GM18508 (cell line): ENCODE measurements at regions not wholly inside any gene's neighbourhood (a gene's known extent, or its start where the extent isn't known, plus 50 kb on each side); places are given as distances from the start of the nearest gene placed in this dataset.
"Not testable (repeated sequence)": the region's sequence is repeated elsewhere in the genome, so short reads cannot be mapped to it uniquely, and the experiment has no call there.

Experiments used
- ATAC-seq: cut with Tn5 transposase; IDR thresholded peaks from one replicate; pipeline ENCODE4 v1.9.1; 2021; ENCODE audit warnings: moderate number of reproducible peaks; ENCODE audit not compliant: insufficient read depth, unreplicated experiment

DNA sequence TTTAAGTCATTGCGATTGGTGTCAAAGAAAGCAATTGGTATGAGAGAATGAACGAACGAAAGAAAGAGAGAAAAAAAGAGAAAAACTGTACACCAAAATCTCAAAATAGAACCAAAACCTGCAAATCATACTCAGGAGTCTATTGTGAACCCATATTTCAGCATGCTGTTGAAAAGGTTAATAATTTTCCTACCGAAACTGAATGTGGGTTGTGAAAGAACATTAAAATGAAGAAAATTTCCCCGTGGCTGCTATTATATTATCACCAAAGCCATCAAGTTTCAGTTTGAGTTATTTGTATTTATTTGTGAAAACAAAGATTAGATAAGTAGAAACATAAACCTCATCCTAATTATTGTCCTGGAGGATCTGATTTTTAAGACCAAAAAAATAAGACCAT lies 315.7 kb downstream of the BCL2L11 start:
- not testable (repeated sequence) for ATAC-seq

DNA sequence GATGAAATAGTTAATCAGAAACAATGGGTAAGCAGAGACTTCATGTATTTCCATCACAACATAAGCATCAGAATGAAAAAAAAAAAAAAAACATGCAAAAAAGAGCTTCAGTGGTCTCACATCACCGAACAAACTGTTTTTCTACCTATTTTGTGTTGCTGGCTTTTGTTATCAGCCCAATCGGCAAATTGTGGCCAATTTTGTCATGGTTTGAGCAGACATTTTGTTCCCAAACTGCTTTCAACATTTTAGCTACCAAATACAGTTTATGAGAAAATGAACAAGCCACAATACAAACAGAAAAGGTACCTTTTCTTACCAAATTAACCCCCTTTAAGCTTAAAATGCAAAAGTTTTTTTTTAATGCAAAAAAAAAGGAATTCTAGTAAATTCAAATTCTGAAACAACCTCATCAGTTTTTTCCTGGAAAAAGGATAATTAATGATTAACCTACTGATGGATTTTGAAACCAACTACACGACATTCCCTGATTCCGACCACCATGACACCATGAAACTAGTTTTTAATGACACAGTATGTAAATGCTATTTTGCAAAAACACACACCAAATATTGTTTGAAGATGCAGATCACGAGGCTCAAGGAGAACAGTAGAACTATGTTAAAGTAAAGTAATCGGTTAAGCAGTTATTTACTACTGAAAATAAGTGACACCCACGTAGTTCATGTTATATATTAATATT lies 316.7 kb downstream of the BCL2L11 start:
- ATAC-seq, result not testable (repeated sequence)

DNA sequence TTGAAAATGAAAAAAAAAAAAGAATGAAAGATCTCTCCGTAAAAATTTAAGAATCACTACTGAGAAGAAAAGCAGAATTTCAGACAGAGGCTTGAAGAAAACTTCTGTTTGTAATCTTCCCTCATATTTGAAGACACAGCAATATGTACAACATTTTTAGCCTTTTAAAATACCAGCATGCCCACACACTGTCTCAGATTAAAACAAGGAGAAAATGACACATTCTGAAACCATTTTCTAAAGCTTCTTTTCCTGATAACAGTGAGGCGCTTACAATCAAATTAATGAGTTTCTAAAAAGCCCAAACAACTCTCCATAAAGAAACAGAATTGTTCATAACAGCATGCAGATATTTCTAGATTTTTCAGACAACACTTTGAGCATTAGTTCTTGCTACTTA lies 317.4 kb downstream of the BCL2L11 start:
- ATAC-seq, result not testable (repeated sequence)

DNA sequence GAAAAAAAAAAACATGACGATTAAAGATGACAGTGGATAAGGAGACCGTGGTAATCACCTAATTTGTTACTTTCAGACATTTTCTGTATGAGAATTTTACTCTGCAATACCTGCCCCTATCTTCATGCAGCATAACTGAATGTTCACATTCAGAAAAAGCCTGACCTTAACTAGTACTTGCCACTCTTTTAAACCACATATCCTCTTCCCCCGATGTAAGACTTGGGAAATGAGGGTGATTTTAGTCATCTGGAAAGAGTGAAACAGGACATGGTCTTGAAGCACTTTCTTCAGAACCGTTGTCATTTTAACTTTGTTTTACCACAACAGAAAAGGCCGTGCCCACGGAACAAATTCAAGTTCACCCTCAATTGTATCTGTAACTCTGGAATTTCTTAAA lies 318.5 kb downstream of the BCL2L11 start:
- not testable (repeated sequence) for ATAC-seq

DNA sequence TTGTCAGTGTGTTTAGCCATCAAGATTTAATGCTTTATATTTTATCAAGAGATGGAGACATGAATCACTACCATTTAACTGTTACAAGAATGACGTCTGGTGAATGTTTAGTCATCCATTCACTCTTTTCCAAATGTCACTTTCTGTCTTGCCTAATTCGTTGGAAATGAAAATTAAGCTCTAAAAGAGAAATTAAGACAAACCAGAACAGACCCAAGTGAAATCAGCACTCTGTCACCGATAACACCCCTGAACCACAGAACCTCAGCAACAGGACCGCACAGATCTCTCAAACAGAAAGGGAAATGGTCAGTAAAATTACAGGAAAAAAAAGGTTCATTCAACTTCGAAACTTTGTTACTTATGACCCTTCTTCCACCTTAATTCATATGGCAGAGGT lies 320.9 kb downstream of the BCL2L11 start:
- not testable (repeated sequence) for ATAC-seq

DNA sequence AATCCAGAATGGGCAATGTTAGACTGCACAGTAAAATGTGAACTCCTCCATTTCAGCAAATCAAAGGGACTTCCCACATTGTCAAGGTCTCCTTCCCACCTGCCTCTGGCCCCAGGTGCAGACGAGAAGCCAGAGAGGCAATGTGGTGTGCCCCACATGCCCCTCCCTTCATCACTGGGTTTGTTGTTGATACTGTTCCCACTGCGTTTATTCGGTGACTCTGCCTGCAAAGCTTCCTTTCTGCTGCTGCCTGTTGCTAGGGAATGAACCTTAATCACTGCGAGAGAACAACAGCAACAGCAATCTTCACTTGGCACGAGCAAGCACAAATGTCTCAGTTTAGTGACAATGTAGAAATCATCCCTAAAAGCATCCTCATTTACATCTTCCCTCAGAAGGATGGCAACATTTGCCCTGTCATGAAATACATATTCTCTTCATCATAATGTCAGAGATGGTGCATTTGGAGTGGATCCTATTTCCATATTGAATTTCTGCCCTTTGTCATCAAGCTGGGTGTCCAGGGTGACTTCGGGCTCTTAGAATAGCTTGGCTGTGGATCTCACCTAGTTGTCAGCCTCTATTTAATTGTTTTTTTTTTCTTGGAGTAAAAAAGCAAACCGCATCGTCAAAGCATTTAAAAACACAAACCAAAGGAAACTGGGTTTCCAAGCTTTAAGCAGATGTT lies 322.2 kb downstream of the BCL2L11 start:
- not testable (repeated sequence) for ATAC-seq

DNA sequence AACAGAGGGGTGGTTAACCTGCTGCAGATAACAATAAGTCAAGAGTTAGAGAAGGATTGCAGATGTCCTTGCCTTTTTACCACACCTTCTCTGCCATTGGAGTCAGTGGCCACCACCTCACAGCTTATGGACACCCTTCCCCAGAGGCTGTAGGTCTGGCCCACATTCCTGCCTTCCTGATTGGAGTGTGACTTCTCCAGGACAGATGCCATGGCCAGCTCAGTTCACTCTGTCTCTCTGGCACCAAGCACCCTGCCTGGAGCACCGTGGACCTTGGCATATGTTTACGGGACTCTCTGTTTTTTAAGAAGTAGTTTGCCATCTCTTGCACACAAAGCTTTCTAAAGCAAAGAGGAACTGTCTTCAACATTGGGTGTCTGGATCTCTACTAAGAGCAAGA lies 323.8 kb downstream of the BCL2L11 start:
- ATAC-seq, result not testable (repeated sequence)

DNA sequence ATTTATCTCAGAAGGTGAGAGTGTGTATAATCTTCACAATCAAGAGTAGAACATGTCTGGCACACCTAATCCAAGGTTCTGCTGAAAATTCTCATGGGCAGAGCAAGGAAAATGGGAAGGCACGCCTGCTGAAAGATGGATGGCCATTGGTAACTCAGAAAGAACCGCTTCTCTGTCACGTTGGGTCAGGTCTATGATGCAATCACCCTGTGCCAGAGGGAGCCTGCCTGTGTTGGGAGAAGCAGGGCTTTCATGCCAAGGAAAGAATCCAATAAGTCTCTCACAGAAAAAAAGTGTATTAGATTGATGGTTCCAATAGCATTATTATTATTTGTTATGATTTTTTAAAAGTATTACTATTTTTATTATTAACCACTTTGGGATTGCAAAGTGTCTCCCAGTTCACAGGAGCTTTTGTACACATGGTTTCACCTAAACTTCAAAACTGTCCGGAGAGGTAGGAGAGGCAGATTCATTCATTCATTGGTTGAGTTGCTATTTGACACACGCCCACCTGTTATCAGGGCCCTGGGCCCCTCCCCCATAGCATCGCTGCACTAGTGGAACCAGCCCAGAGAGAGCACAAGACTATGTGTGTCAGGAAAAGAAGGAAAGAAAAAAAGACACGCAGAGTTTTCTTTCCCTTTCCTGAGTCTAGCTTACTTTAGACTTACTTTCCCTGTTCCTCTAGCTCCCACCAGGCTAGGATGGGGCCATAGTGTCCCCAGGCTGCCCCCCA lies 324.6 kb downstream of the BCL2L11 start:
- ATAC-seq, result not testable (repeated sequence)

DNA sequence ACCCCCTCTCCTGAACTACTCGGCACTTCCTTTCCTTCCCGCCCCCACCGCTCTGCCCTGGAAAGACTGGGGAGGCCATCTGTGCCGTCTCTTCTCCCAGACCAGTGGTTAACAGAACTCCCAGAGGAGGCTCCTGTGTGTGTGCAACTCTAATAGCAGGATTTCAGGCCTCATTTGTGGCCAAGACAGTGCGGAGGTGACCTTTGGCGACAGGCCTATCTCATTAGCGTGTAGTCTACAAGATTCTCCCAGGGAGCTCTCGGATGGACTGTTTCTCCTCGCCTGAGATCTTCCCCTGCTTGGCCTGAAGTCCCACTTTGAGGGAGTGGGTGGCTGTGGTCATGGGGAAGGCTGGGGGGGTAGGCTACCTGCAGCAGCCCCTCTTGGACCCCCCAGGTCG lies 325.2 kb downstream of the BCL2L11 start:
- not testable (repeated sequence) for ATAC-seq

DNA sequence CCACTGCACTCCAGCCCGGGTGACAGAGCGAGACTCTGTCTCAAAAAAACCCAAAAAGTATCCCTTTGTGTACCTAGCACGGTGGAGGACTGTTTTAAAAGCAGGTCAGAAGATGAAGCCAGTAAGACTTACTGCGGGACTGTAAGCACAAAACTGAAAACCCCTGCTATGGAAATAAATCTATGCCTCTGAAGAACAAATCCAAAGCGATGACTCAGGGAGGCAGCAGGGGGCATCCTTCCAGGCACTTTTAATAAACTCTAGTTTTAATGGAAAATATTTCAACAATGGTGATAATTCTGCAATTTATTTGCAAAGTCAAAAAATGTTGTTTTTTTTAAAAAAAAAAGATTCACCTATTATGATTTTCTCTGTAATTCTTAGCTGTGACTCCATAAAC lies 326.8 kb downstream of the BCL2L11 start:
- not testable (repeated sequence) for ATAC-seq

DNA sequence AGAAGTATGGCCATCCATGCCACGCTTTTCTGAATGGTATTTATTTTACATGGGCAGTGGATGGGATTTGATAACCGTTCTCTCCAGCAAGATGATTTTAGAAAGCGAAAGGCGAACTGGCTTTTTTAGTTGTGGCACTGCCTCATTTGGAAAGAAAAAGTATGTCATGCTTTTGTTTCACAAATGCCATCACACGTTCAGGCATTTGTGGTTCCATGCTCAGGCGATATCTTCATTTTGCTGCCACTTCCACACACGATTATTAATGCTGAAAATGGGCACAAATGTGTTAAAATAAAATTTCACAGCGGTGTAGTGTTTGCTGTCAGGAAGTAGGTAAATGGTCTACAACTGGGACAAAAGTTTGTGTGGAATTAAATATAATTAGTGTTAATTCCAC lies 328.1 kb downstream of the BCL2L11 start:
- ATAC-seq, result not testable (repeated sequence)

DNA sequence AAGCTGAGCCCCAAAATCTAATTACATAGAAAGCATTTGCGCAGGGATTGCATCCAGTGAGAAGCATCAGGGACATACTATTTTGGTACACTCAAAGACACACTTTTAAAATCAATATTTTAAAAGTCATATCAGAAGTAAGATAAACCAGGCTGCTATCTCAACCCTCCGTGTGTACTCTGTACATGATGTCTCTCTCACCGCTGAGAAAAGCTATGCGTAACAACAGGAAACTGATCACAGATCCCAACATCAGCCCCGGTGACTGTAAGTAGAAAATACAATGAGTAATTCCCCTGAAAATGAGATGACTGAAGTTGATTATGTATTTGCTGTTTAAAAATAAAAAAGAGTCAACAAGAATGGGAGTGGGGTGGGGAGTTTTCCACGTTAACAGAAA lies 329.8 kb downstream of the BCL2L11 start:
- not testable (repeated sequence) for ATAC-seq

DNA sequence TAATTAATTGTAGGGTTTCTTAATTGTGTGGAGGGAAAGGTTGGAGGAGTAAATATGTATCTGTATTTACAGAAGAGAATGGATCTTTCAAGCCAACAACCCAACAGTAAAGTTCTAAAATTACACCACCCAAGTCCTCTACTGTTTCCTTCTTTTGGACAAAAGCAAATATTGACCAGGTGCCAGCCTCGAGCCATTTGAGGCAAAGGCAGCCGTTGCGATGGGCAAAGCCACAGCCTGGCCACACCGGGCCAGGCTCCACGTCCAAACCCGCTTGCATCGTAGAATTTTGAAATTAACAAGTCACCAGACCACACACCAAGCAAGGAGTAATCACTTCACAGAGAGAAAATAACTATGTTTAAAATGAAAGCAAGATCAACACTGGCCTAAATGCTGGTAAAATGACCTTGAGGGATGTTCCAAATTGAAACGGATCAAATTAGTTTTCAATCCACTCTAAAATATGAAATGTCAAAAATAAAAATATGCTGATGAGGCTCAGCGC lies 331.0 kb downstream of the BCL2L11 start:
- ATAC-seq, result not testable (repeated sequence)

DNA sequence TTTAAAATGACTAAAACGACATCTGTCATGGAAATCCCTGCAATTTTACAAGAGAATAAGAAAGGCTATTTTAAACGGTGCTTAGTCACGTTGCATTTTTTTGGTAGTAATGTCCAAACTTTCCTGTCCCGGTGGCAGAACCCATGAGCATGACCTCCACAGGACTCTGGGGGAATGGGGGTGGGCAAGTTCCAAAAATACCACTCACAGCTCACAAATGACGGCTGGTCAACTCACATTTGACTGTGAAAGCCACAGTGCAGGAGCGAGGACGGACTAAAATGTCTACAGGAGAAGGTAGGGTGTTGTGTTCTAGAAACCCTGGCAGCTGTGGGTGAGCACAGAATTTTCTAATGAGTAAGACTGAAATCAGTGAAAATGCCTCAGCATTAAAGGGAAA lies 331.5 kb downstream of the BCL2L11 start:
- not testable (repeated sequence) for ATAC-seq

DNA sequence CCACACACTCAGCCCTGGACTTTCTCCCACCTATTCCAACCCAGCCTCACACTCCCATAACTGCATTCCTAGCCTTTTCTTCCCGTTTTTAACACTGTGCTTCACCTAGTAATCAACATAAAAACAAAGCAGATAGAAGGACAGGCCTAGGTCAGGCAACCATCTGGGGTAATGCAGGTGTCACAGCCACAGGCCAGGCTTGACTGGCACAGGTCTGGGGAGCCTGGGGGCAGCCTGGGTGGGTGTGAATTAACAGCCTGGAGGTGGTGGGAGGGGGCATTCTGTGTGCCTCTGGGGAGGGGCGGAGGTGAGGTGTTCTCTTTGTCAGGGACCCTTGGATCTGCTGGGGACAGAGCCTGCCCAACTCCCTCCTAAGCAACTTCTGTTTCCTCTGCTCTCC lies 332.6 kb downstream of the BCL2L11 start:
- not testable (repeated sequence) for ATAC-seq

DNA sequence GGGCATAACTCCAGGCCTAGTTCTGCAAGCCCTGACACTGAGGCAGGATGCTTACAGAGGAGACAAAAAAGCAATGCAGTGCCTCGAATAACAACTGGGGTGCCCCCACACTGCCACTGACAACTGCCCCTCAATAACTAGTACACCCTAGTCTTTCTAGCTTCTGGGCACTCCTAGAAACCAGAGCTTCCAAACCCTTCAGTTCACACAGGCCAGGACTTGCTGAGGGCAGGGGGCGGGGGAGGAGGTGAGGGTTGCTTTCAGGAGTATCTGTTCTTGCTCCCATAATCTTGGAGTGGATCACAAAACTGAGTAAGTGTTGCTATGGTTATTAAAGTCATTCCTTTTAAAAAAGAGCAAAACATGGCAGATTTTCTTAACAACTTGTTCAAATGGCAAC lies 333.1 kb downstream of the BCL2L11 start:
- not testable (repeated sequence) for ATAC-seq

DNA sequence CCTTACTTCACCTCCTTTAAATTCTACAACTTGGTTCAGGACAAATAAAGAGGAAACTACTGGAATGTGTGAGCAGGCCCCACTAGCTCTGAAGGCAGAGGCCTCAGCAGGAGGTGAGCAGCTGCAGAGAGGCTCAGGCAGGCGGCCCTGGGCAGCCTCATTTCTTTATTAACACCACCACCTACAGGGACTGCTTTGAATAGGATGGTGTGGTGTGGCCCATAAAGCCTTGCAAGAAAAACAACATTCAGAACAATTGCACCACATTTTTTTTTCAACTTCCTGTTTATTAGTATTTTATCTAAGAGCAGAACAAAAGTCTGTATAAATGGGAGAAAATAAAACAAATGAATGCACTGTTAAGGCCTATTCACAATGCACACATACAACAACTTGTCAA lies 333.7 kb downstream of the BCL2L11 start:
- not testable (repeated sequence) for ATAC-seq

DNA sequence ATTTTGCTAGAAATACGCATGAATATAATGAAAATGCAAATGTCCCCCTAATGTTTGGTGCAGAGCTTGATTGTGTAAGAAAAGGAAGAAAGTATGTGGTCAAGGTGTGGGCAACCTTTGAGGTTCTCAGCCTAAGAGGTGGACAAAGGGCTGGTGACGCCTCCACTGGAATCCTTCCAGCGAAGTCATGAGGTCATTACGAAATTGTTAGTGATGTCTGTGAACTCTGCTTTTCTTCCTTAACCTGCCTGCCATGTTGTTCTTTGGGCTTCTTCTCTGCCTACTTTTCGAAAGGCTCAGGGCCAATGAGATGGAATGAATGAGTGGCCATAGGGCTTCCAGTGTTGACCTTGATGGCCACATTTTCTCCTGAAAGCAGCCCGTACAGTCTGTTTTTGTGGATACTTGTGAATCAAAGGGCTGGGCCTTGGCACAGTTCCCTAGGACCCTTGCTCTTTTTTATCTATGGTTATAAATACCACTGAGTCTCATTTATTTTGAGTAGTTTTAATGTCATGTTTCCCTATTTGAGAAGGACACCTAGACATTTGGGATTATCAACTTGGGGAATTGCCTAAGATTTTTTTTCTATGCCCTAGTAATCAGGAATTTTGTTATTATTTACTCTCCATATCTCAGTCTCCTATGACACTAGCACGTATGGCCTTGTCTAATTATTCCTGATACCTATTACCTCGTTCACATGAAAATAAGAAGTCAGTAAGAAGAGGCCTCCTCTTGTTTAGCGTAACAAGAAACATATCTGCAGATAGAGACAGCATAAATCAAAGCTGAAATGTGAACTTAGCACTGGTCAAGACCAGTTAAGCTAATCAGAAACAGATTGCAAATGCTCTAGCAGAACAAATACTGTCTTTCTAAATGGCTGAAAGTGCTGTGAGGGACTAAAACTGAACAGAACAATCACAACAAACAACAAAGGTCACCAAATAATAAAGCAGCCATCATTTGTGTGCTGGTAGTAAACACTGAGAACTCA lies 334.6 kb downstream of the BCL2L11 start:
- ATAC-seq, result not testable (repeated sequence)

DNA sequence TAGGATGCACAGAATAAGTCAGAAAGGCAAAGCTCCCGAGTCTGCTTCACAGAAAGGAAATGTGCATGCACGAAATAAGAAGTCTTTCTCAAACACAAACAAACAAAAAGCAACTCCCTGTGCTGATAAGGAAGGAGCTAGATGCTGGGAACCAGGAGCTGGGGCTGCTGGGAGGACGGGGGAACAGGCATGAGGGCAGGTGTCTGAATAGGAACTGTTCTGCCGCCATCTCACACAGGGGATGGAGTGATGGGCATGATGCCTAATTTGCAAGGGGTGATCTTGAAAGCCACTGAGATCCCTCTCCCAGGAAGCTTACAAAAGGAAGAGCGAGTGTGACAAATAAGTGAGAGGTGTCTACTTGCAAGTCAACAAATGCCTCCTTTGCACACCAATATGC lies 336.5 kb downstream of the BCL2L11 start:
- not testable (repeated sequence) for ATAC-seq

DNA sequence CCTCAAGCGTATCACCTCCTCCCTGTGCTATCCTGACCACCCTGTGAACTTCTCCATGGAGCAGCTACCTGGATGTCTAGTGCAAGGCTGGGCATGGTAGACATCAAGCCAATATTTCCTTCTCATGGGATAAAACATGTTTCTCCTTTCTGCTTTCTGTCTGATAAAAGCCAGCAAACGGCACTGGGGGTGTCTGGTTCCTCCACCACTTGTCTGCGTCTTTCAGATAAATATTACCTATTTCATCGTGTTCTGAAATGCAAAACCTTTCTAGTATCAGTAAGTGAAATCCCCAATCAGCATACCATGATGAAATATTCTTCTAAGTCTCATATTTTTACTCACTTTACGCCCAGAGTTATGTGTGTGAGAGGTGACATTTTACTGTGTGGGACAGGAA lies 340.2 kb downstream of the BCL2L11 start:
- ATAC-seq, result not testable (repeated sequence)
